ENCODE measurements at regions not wholly inside any gene's neighbourhood (a gene's known extent, or its start where the extent isn't known, plus 50 kb on each side); places are given as distances from the start of the nearest gene placed in this dataset.

DNA sequence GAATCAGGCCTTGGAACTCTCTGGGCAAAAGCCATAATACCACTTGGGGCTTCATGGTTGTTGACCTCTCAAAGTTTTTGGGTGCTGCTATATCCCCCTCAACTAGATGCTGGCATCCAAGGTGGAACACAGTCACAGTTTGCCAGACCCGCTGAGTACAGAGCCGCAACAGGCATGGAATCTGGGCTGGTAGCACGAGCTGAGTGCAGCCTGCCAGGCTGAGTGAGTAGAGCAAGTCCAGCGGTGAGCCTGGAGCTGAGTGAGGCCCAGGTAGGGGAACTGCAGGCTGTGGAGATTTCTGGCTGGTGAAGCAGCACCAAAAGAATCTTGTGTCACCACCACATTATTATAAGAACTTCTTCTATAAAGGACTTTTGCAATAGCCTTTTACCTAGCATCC, 192.6 kb downstream of the PCDH17 start:
- ATAC-seq (ENCODE audit: low FRiP score) (no peak), DNase-seq (ENCODE audit: low spot score) (no peak)
- TF ChIP-seq, protein P1, sequence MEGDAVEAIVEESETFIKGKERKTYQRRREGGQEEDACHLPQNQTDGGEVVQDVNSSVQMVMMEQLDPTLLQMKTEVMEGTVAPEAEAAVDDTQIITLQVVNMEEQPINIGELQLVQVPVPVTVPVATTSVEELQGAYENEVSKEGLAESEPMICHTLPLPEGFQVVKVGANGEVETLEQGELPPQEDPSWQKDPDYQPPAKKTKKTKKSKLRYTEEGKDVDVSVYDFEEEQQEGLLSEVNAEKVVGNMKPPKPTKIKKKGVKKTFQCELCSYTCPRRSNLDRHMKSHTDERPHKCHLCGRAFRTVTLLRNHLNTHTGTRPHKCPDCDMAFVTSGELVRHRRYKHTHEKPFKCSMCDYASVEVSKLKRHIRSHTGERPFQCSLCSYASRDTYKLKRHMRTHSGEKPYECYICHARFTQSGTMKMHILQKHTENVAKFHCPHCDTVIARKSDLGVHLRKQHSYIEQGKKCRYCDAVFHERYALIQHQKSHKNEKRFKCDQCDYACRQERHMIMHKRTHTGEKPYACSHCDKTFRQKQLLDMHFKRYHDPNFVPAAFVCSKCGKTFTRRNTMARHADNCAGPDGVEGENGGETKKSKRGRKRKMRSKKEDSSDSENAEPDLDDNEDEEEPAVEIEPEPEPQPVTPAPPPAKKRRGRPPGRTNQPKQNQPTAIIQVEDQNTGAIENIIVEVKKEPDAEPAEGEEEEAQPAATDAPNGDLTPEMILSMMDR (IDR thresholded peaks at IDR 0.05): no peak

DNA sequence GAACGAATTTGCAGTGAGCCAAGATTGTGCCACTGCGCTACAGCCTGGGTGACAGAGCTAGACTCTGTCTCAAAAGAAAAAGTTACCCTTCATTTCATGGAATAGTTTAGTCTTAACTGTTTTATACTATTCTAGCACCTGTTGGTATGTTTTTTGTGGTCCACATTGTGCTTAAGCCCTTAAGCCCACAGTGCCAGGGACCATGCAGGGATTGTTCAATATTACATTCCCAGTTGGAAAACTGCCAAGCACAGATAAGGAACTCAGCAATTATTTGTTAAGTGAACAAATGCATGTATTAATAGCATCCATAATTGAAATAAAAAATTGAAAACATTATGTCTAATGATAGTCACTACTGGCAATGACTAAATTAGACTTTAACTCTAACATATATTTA, 193.5 kb downstream of the PCDH17 start:
- TF ChIP-seq, protein P1 (IDR thresholded peaks at IDR 0.05): no peak
- no peak for ATAC-seq (ENCODE audit: low FRiP score)
- DNase-seq (ENCODE audit: low spot score): no peak

DNA sequence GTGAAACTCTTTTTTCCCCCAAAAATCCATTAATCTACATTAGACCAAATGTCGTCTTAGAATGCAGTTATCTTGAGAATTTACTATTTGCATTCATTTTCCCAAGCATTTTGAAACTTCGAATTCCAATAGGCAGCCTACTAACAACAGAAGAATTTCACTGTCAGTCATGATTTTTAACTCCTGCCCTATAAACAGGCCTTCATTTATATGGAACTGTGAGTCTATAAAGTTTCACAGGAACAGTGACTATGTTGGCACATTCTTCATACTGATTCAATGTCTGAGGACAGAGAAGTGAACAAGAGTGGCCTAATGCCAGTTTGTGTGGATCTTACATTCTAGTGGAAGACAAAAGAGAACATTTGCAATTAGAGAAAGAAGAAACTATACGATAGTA, 198.0 kb downstream of the PCDH17 start:
- no peak for DNase-seq (ENCODE audit: low spot score)
- ATAC-seq (ENCODE audit: low FRiP score): no peak

DNA sequence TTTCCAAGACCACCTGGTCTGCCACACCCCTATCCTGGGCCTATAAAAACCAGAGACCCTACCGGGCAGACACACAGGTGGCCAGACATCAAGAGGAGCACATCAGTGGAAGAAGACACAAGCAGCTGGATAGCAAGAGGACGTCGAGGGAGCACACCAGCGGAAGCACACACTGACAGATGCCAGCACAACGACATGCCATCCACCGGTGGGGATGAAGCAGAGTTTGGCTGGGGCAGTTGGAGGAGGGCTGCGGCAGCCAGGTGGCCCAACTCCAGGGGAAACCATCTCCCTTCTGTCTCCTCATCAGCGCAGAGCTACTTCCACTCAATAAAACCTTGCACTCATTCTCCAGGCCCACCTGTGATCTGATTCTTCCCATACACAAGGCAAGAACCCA, 200.6 kb downstream of the PCDH17 start:
- TF ChIP-seq, protein P1 (IDR thresholded peaks at IDR 0.05): no peak
- no peak for DNase-seq (ENCODE audit: low spot score)
- ATAC-seq (ENCODE audit: low FRiP score): no peak

More for the DNA sequence above, 198.0 kb downstream of the PCDH17 start:
- TF ChIP-seq, protein P1 (IDR thresholded peaks at IDR 0.05): no peak

DNA sequence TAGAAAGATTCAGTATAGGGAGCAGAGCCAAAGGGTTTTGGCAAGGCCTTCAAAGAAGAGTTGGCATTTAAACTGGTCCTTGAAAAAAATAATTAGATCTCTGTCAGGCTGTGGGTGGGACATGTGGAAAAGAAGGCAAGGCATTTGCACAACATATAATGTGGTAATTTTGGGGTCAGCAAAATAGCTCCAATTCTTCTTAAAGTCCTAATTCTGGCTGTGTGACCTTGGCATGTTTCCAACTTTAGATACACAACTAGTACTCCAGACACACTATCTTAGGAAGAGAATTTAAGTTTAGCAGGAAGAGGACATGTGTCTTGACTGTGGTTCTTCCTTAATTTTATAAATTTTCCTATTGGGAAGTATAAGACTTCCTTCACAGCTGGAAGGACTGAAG, 206.3 kb downstream of the PCDH17 start:
- no peak for DNase-seq (ENCODE audit: low spot score)
- no peak for ATAC-seq (ENCODE audit: low FRiP score)

DNA sequence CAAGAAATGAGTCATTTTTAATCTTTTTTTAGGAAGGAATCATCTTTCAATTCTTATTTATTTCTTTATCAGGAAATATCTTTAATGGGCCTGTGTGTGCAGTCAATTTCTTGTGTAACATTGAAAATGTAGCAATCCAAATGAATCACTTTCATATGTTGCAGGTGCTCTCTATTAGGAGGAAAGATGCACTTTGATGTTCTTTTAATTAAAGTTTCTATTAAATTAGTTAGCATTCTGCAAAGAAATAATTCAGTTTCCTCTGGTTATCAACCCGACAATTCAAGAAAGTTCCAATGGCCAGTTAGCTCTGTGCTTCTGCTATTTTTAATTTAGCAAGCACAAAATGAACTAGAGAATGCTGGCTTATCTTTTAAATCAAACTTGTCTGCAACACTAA, 212.0 kb downstream of the PCDH17 start:
- ATAC-seq (ENCODE audit: low FRiP score): no peak
- TF ChIP-seq, protein P1 (IDR thresholded peaks at IDR 0.05): no peak
- no peak for DNase-seq (ENCODE audit: low spot score)

More for the DNA sequence above, 206.3 kb downstream of the PCDH17 start:
- TF ChIP-seq, protein P1 (IDR thresholded peaks at IDR 0.05): no peak

DNA sequence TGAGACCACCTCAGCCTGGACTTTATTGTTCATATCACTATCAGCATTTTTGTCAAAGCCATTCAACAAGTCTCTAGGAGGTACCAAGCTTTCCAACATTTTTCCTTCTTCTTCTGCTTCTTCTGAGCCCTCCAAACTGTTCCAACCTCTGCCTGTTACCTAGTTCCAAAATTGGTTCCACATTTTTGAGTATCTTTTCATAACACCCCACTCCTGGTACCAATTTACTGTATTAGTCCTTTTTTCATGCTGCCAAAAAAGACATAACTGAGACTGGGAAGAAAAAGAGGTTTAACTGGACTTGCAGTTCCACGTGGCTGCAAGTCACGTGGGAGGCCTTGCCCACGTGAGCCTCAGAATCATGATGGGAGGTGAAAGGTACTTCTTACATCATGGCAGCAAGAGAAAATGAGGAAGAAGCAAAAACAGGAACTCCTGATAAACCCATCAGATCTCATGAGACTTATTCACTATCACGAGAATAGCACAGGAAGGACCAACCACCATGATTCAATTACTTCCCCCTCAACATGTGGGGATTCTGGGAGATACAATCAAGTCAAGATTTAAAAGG, 215.1 kb downstream of the PCDH17 start:
- DNase-seq (ENCODE audit: low spot score): no peak
- ATAC-seq (ENCODE audit: low FRiP score): no peak
- TF ChIP-seq, protein P1 (IDR thresholded peaks at IDR 0.05): no peak
